Lung (tissue), 11 donors: ENCODE measurements at regions not wholly inside any gene's neighbourhood (a gene's known extent, or its start where the extent isn't known, plus 50 kb on each side); places are given as distances from the start of the nearest gene placed in this dataset.

Experiments used
- ATAC-seq: fragments of 200-7000 bp; cut with Tn5 transposase; one replicate; pipeline ENCODE4 v1.9.1; 2020; ENCODE audit warnings: moderate number of reproducible peaks; ENCODE audit not compliant: insufficient read depth, low FRiP score
- DNase-seq, 3 donors: peaks; one replicate each; pipeline ENCODE4 v3.0.0-alpha.2; 2013 to 2017
- H3K27ac ChIP-seq, 2 donors: one replicate each; pipeline ENCODE4 v1.5.1; 2013; ENCODE audit warnings: mild to moderate bottlenecking in 2 of 2, moderate library complexity in 2 of 2, control low read depth in 1 of 2, inconsistent platforms in 1 of 2, low read depth in 1 of 2, low read length in 1 of 2
- H3K27me3 ChIP-seq, 3 donors: one replicate each; pipeline ENCODE4 v1.5.1; 2013; ENCODE audit warnings: low read length in 2 of 3; ENCODE audit not compliant: control insufficient read depth in 3 of 3, insufficient read depth in 3 of 3
- H3K36me3 ChIP-seq, 4 donors: one replicate each; pipeline ENCODE4 v1.5.1; 2013; ENCODE audit warnings: low read length in 4 of 4, mild to moderate bottlenecking in 1 of 4, moderate library complexity in 1 of 4; ENCODE audit not compliant: control insufficient read depth in 4 of 4, insufficient read depth in 4 of 4
- H3K4me1 ChIP-seq, 5 donors: one replicate each; pipeline ENCODE4 v1.5.1; 2013; ENCODE audit warnings: low read length in 5 of 5, mild to moderate bottlenecking in 2 of 5, moderate library complexity in 1 of 5; ENCODE audit not compliant: control insufficient read depth in 5 of 5, insufficient read depth in 5 of 5
- H3K4me3 ChIP-seq: one replicate; pipeline ENCODE4 v1.5.1; 2013; ENCODE audit warnings: mild to moderate bottlenecking, control low read depth, moderate library complexity
- H3K9ac ChIP-seq, 2 donors: one replicate each; pipeline ENCODE4 v1.5.1; 2013; ENCODE audit warnings: low read length in 2 of 2, control low read depth in 1 of 2; ENCODE audit not compliant: insufficient read depth in 1 of 2
- H3K9me3 ChIP-seq, 4 donors: one replicate each; pipeline ENCODE4 v1.5.1; 2013; ENCODE audit warnings: low read length in 3 of 4, mild to moderate bottlenecking in 1 of 4, moderate library complexity in 1 of 4; ENCODE audit not compliant: control insufficient read depth in 4 of 4, insufficient read depth in 3 of 4
- CTCF ChIP-seq: IDR thresholded peaks from 2 replicates; pipeline ENCODE4 v1.5.1; 2012; ENCODE audit warnings: mild to moderate bottlenecking; ENCODE audit errors: control extremely low read depth, extremely low read depth
- WGBS, 2 donors: extraction: QIAGEN DNeasy Blood & Tissue Kit; methylation state at CpG; one replicate each; pipeline ENCODE4 v1.1.7; 2013; 5-methylcytosine and 5-hydroxymethylcytosine counted together
- donor health status: control.
- donor health status: control.
- donor health status: Bipolar disorder and iron deficiency.
- donor health status: healthy.
- donor health status: DM: yes; HTN: yes; CAD: no.

GRCh38 chr2:12854001-12854530, 137.3 kb downstream of the TRIB2 start:
- Histone ChIP-seq H3K9ac (no peak overlapping the region), H3K9me3 (peaks cover 0 to 5% (median 1%) of the 10 kb centered on the region in 4 donors), H3K4me3 (no peak overlapping the region), H3K36me3 (no peaks in the 10 kb centered on the region), H3K4me1 (peaks cover 0 to 3% (median 0%) of the 10 kb centered on the region in 5 donors), H3K27ac (no peak overlapping the region), H3K27me3 (no peaks in the 10 kb centered on the region)
- ATAC-seq (no peak), DNase-seq (no peak)
- TF ChIP-seq CTCF, result no peak
- 90 to 95% methylated on average over 23 to 28 of the region's 28 CpGs for WGBS, 2 donors

- no peak overlapping the region for H3K27ac ChIP-seq
- ATAC-seq, result no peak
- no peaks in the 10 kb centered on the region for H3K27me3 ChIP-seq
- no peak overlapping the region for H3K9ac ChIP-seq
- no peaks in the 10 kb centered on the region for H3K36me3 ChIP-seq
- DNase-seq, result no peak
- peaks cover 0 to 3% (median 0%) of the 10 kb centered on the region in 5 donors for H3K4me1 ChIP-seq
- H3K9me3 ChIP-seq, result peaks cover 0 to 7% (median 1%) of the 10 kb centered on the region in 4 donors
- H3K4me3 ChIP-seq, result no peak overlapping the region
- TF ChIP-seq CTCF, result no peak
These were observed 138.8 kb downstream of the TRIB2 start for GRCh38 chr2:12855508-12855907.

GRCh38 chr2:12856934-12857601, 140.3 kb downstream of the TRIB2 start:
- no peak overlapping the region for H3K4me3 ChIP-seq
- DNase-seq (peak in 1 of 3 donors; percentile 20), ATAC-seq (peak; percentile 22)
- H3K9ac ChIP-seq, result no peak overlapping the region
- no peaks in the 10 kb centered on the region for H3K36me3 ChIP-seq
- TF ChIP-seq CTCF, result no peak
- no peaks in the 10 kb centered on the region for H3K27me3 ChIP-seq
- no peak overlapping the region for H3K27ac ChIP-seq
- peaks cover 0 to 3% (median 0%) of the 10 kb centered on the region in 5 donors for H3K4me1 ChIP-seq
- WGBS, 2 donors, result 16 to 39% methylated on average over 3 of the region's 3 CpGs
- peaks cover 0 to 7% (median 1%) of the 10 kb centered on the region in 4 donors for H3K9me3 ChIP-seq
